GM23248 (cell line): ENCODE measurements at regions not wholly inside any gene's neighbourhood (a gene's known extent, or its start where the extent isn't known, plus 50 kb on each side); places are given as distances from the start of the nearest gene placed in this dataset.

Experiments used
- EZH2 ChIP-seq: fragments of 200-600 bp; sonication (generic); IDR thresholded peaks from 2 replicates; pipeline ENCODE4 v1.6.1; 2018; ENCODE audit warnings: antibody characterized with exemption, mild to moderate bottlenecking; ENCODE audit not compliant: insufficient read depth, poor library complexity, severe bottlenecking
- EZH2phosphoT487 ChIP-seq: fragments of 200-600 bp; sonication (generic); IDR thresholded peaks from 2 replicates; pipeline ENCODE4 v1.6.1; 2018; ENCODE audit warnings: antibody characterized with exemption, moderate library complexity, mild to moderate bottlenecking, low read depth; ENCODE audit not compliant: insufficient read depth

- TF ChIP-seq EZH2phosphoT487 (no peak), EZH2 (no peak)
Measured at GRCh38 chr4:22235698-22236097, 280.2 kb downstream of the ADGRA3 start.
